Loucy (cell line): ENCODE measurements at regions not wholly inside any gene's neighbourhood (a gene's known extent, or its start where the extent isn't known, plus 50 kb on each side); places are given as distances from the start of the nearest gene placed in this dataset.

ENCODE experiments used
- H2AFZ ChIP-seq: fragments of 200-600 bp; sonication (generic); 2 replicates; pipeline ENCODE4 v1.6.0; 2016; ENCODE audit warnings: antibody characterized with exemption, mild to moderate bottlenecking, low read length, moderate library complexity
- H3F3A ChIP-seq: fragments of 200-600 bp; 2 replicates; pipeline ENCODE4 v1.6.0; 2016; ENCODE audit warnings: antibody characterized with exemption, low read depth, mild to moderate bottlenecking
- H3K27me3 ChIP-seq: fragments of 200-600 bp; sonication (generic); 2 replicates; pipeline ENCODE4 v1.6.1; 2014; ENCODE audit warnings: low read length, mild to moderate bottlenecking; ENCODE audit not compliant: insufficient read depth, poor library complexity, severe bottlenecking
- H3K36me3 ChIP-seq: fragments of 200-600 bp; sonication (generic); 2 replicates; pipeline ENCODE4 v1.6.1; 2016; ENCODE audit warnings: low read length; ENCODE audit not compliant: insufficient read depth
- H3K4me1 ChIP-seq: fragments of 200-600 bp; sonication (generic); 2 replicates; pipeline ENCODE4 v1.5.1; 2014; ENCODE audit warnings: low read length, mild to moderate bottlenecking; ENCODE audit not compliant: insufficient read depth, poor library complexity, severe bottlenecking
- H3K4me2 ChIP-seq: fragments of 200-600 bp; sonication (generic); 2 replicates; pipeline ENCODE4 v1.6.0; 2014; ENCODE audit warnings: antibody characterized with exemption, low read length, low read depth, mild to moderate bottlenecking; ENCODE audit not compliant: poor library complexity, severe bottlenecking
- H3K4me3 ChIP-seq: fragments of 200-600 bp; sonication (generic); 2 replicates; pipeline ENCODE4 v1.5.1; 2014; ENCODE audit warnings: low read length, mild to moderate bottlenecking, mixed read lengths; ENCODE audit not compliant: poor library complexity, severe bottlenecking
- H3K79me2 ChIP-seq: fragments of 200-600 bp; sonication (generic); 2 replicates; pipeline ENCODE4 v1.6.1; 2014; ENCODE audit warnings: low read length; ENCODE audit not compliant: insufficient read depth
- H3K9ac ChIP-seq: fragments of 200-600 bp; sonication (generic); 2 replicates; pipeline ENCODE4 v1.6.0; 2014; ENCODE audit warnings: mild to moderate bottlenecking, low read depth, low read length, moderate library complexity; ENCODE audit not compliant: poor library complexity, severe bottlenecking
- H3K9me2 ChIP-seq: fragments of 200-600 bp; sonication (generic); replicated peaks from 2 replicates; pipeline ENCODE4 v1.6.1; 2016; ENCODE audit warnings: low read depth, low read length, mixed read lengths
- H3K9me3 ChIP-seq: fragments of 200-600 bp; sonication (generic); 2 replicates; pipeline ENCODE4 v1.6.1; 2014; ENCODE audit warnings: mild to moderate bottlenecking, antibody characterized with exemption, low read length, low read depth; ENCODE audit not compliant: insufficient read depth
- H4K20me1 ChIP-seq: fragments of 200-600 bp; sonication (generic); 2 replicates; pipeline ENCODE4 v1.6.0; 2014; ENCODE audit warnings: antibody characterized with exemption, low read length, mild to moderate bottlenecking; ENCODE audit not compliant: insufficient read depth, poor library complexity, severe bottlenecking
- CTCF ChIP-seq: fragments of 200-600 bp; sonication (generic); conservative IDR thresholded peaks from 2 replicates; pipeline ENCODE4 v1.5.1; 2014; ENCODE audit warnings: mild to moderate bottlenecking, antibody characterized with exemption, low read length
- EZH2phosphoT487 ChIP-seq: fragments of 200-600 bp; IDR thresholded peaks from 2 replicates; pipeline ENCODE4 v1.6.1; 2018; ENCODE audit warnings: antibody characterized with exemption, mild to moderate bottlenecking, moderate library complexity, borderline replicate concordance

GRCh38 chrX:45344594-45344993 lies 143.9 kb upstream of the DIPK2B start:
- TF ChIP-seq EZH2phosphoT487, result no peak
- no peak for TF ChIP-seq CTCF

GRCh38 chrX:45329217-45329616 lies 128.5 kb upstream of the DIPK2B start:
- Histone ChIP-seq H3K79me2 (no peaks in the 10 kb centered on the region), H3K4me1 (no peaks in the 10 kb centered on the region), H3K36me3 (no peaks in the 10 kb centered on the region), H3K9me2 (no peaks in the 10 kb centered on the region), H3K4me3 (no peak overlapping the region), H3K9me3 (no peaks in the 10 kb centered on the region), H3K9ac (no peak overlapping the region), H3F3A (no peaks in the 10 kb centered on the region), H3K4me2 (no peak overlapping the region), H2AFZ (no peak overlapping the region), H4K20me1 (no peaks in the 10 kb centered on the region), H3K27me3 (no peaks in the 10 kb centered on the region)
- no peak for TF ChIP-seq CTCF
- no peak for TF ChIP-seq EZH2phosphoT487

More at GRCh38 chrX:45344594-45344993, 143.9 kb upstream of the DIPK2B start:
- Histone ChIP-seq H3F3A (no peaks in the 10 kb centered on the region), H3K4me1 (no peaks in the 10 kb centered on the region), H3K79me2 (no peaks in the 10 kb centered on the region), H2AFZ (no peak overlapping the region), H3K4me3 (no peak overlapping the region), H3K27me3 (no peaks in the 10 kb centered on the region), H3K9me3 (no peaks in the 10 kb centered on the region), H3K36me3 (no peaks in the 10 kb centered on the region), H3K9me2 (no peaks in the 10 kb centered on the region), H4K20me1 (no peaks in the 10 kb centered on the region), H3K4me2 (no peak overlapping the region), H3K9ac (no peak overlapping the region)

- TF ChIP-seq EZH2phosphoT487 (no peak), CTCF (no peak)
- Histone ChIP-seq H3K9me2 (no peaks in the 10 kb centered on the region), H4K20me1 (no peaks in the 10 kb centered on the region), H2AFZ (no peak overlapping the region), H3K4me3 (no peak overlapping the region), H3K79me2 (no peaks in the 10 kb centered on the region), H3K4me1 (no peaks in the 10 kb centered on the region), H3K4me2 (no peak overlapping the region), H3F3A (no peaks in the 10 kb centered on the region), H3K36me3 (no peaks in the 10 kb centered on the region), H3K9me3 (no peaks in the 10 kb centered on the region), H3K27me3 (no peaks in the 10 kb centered on the region), H3K9ac (no peak overlapping the region)
Measured at GRCh38 chrX:45324941-45325340, 124.3 kb upstream of the DIPK2B start.
